ENCODE measurements at regions not wholly inside any gene's neighbourhood (a gene's known extent, or its start where the extent isn't known, plus 50 kb on each side); places are given as distances from the start of the nearest gene placed in this dataset.

DNA sequence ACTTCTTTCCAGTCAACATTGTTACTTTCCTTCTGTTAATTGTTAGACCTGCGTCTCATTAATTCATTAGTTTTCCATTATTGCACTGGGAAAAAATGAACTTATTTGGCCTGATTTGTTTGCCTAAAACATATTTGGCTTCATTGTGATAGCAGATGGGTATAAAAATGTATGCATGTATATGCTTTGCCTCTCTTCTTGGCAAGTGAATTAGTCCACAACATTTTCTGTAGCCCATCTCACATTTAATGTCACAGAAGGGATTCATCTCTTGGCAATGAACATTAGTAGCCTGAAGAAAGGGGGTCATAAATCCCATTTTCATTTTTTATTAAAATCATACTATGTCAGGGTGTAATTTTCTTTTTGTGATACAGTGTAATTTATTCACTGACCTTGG, 125.2 kb downstream of the TUSC7 start:
- intact Hi-C loops (cut with DNase I), result no loop called here
- 76 to 81% methylated on average over 1 of the region's 1 CpG for WGBS, 2 donors

GRCh38 chr3:116835658-116836057, 126.1 kb downstream of the TUSC7 start:
- H3K4me3 ChIP-seq, result no peak overlapping the region
- WGBS, 2 donors, result 54 to 70% methylated on average over 1 of the region's 1 CpG
- no peak for DNase-seq
- H3K27me3 ChIP-seq, result no peaks in the 10 kb centered on the region
- TF ChIP-seq CTCF (IDR thresholded peaks at IDR 0.05), result no peak
- no peak for TF ChIP-seq POLR2A (IDR thresholded peaks at IDR 0.05)
- H3K4me1 ChIP-seq, result no peaks in the 10 kb centered on the region
- intact Hi-C loops (cut with DNase I), result no loop called here
- no peak overlapping the region for H3K27ac ChIP-seq
- no peaks in the 10 kb centered on the region for H3K36me3 ChIP-seq
- no peaks in the 10 kb centered on the region for H3K9me3 ChIP-seq

More for the DNA sequence above, 125.2 kb downstream of the TUSC7 start:
- DNase-seq, result no peak
- Histone ChIP-seq H3K9me3 (no peaks in the 10 kb centered on the region), H3K27me3 (no peaks in the 10 kb centered on the region), H3K36me3 (no peaks in the 10 kb centered on the region), H3K4me1 (no peaks in the 10 kb centered on the region), H3K27ac (no peak overlapping the region), H3K4me3 (no peak overlapping the region)
- TF ChIP-seq POLR2A (IDR thresholded peaks at IDR 0.05) (no peak), CTCF (IDR thresholded peaks at IDR 0.05) (no peak)

DNA sequence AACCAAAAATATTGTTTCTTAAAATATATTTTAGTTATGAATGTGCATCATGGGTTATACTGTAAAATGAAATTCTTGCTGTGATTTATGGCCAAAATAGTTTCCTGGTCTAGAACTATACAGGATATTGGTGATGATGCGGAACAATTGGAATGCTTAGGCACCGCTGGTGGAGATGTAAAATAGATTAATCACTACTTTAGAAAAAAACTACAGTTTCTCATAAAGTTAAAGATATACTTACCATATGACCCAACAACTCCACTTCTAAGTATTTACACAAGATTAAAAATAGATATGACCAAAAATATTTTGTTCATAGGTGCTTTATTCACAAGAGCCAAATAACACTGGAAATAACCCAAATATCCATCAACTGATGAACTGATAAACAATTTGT, 126.7 kb downstream of the TUSC7 start:
- intact Hi-C loops (cut with DNase I), result no loop called here
- TF ChIP-seq POLR2A (IDR thresholded peaks at IDR 0.05) (no peak), CTCF (IDR thresholded peaks at IDR 0.05) (no peak)
- WGBS, 2 donors, result 54 to 65% methylated on average over 2 of the region's 2 CpGs

GRCh38 chr3:116837483-116837882, 127.9 kb downstream of the TUSC7 start:
- 58 to 74% methylated on average over 3 of the region's 3 CpGs for WGBS, 2 donors
- intact Hi-C loops (cut with DNase I), result no loop called here
- TF ChIP-seq POLR2A (IDR thresholded peaks at IDR 0.05) (no peak), CTCF (IDR thresholded peaks at IDR 0.05) (no peak)
- no peaks in the 10 kb centered on the region for H3K36me3 ChIP-seq
- H3K4me3 ChIP-seq, result no peak overlapping the region
- DNase-seq, result no peak
- no peaks in the 10 kb centered on the region for H3K4me1 ChIP-seq
- no peak overlapping the region for H3K27ac ChIP-seq
- H3K27me3 ChIP-seq, result no peaks in the 10 kb centered on the region
- no peaks in the 10 kb centered on the region for H3K9me3 ChIP-seq

More for the DNA sequence above, 126.7 kb downstream of the TUSC7 start:
- H3K4me1 ChIP-seq, result no peaks in the 10 kb centered on the region
- no peak for DNase-seq
- no peaks in the 10 kb centered on the region for H3K36me3 ChIP-seq
- H3K27me3 ChIP-seq, result no peaks in the 10 kb centered on the region
- H3K9me3 ChIP-seq, result no peaks in the 10 kb centered on the region
- H3K27ac ChIP-seq, result no peak overlapping the region
- H3K4me3 ChIP-seq, result no peak overlapping the region

DNA sequence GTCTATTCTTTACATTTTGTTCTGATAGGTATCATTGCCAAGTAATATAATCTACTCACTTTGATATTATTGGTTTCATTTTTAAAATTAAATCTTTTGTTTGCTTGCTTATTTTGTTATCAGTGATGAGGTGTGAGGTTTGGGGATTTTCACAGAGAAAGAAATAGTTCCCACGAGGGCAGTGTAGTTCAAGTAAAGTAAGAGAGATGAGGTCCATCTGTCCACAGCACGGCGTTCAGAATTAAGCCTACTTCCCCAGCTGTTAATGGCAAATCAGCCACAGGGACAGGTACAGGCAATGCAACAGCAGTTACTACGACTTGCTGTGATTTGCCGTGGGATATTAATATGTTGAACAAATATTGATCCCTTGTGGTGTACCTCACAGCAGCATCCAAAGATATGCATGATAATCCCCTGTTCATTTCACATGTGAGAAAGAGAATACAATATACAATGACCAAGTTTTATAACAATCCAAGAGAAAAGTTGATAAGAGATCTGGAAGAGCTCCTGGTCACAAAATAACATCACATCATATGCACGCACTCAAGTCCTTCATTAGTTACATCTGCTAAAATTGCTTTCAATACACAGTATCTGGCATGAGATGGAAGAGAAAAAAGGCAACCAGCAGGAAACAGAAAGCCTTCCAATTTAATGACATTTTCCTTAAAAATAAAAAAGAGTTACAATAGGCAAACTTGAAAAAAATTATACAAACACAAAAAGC, 131.6 kb downstream of the TUSC7 start:
- intact Hi-C loops (cut with DNase I), result no loop called here
- Histone ChIP-seq H3K27me3 (no peaks in the 10 kb centered on the region), H3K4me1 (no peaks in the 10 kb centered on the region), H3K4me3 (no peak overlapping the region), H3K27ac (no peak overlapping the region), H3K36me3 (no peaks in the 10 kb centered on the region), H3K9me3 (no peaks in the 10 kb centered on the region)
- DNase-seq, result no peak
- TF ChIP-seq CTCF (IDR thresholded peaks at IDR 0.05) (no peak), POLR2A (IDR thresholded peaks at IDR 0.05) (no peak)
- WGBS, 2 donors, result 60 to 72% methylated on average over 6 of the region's 6 CpGs
